ENCODE measurements at regions not wholly inside any gene's neighbourhood (a gene's known extent, or its start where the extent isn't known, plus 50 kb on each side); places are given as distances from the start of the nearest gene placed in this dataset.

- TF ChIP-seq CTCF (IDR thresholded peaks at IDR 0.05) = no peak
- intact Hi-C loops (cut with micrococcal nuclease) = loop anchor here (5.0 to 10.0 kb wide), 2 partner anchors 102 to 205 kb away; partner anchors contain the start of gene YEATS4
- POLR2A ChIA-PET = no interaction called here
- no peak for DNase-seq
- Mint-ChIP-seq H3K36me3 (ENCODE audit: low read depth) (no peaks in the 10 kb centered on the region), H3K27ac (no peak overlapping the region), H3K4me3 (no peak overlapping the region), H3K9me3 (no peaks in the 10 kb centered on the region), H3K27me3 (no peaks in the 10 kb centered on the region), H3K4me1 (ENCODE audit: low read depth) (peaks cover 20% of the 10 kb centered on the region)
- CTCF ChIA-PET = no interaction called here
- ATAC-seq = no peak
Measured at GRCh38 chr12:69150083-69150795, 89.1 kb upstream of the CPSF6 start.

DNA sequence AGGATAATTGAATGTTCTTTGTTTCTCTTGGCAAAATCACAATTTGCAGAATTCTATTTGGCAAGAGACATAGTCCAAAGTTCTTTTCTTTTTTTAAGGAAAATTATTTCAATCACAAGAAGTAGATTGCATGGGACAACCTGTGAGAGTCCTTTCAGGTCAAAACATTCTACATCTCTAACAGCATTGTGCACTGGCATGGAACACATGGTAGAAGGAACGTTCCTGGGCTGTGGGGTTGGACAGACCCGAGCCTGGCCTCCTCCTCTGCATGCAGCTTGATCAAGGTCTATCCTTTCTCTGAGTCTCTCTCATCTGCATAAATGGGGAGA lies 88.6 kb upstream of the CPSF6 start:
- no peak overlapping the region for H3K27ac Mint-ChIP-seq
- POLR2A ChIA-PET = no interaction called here
- ATAC-seq = no peak
- no peak for TF ChIP-seq CTCF (IDR thresholded peaks at IDR 0.05)
- H3K9me3 Mint-ChIP-seq = no peaks in the 10 kb centered on the region
- H3K27me3 Mint-ChIP-seq = no peaks in the 10 kb centered on the region
- peaks cover 24% of the 10 kb centered on the region for H3K4me1 Mint-ChIP-seq (ENCODE audit: low read depth)
- no peaks in the 10 kb centered on the region for H3K36me3 Mint-ChIP-seq (ENCODE audit: low read depth)
- no peak overlapping the region for H3K4me3 Mint-ChIP-seq
- no peak for DNase-seq
- CTCF ChIA-PET = no interaction called here
- intact Hi-C loops (cut with micrococcal nuclease) = loop anchor here (5.0 to 10.0 kb wide), 2 partner anchors 102 to 204 kb away; partner anchors contain the start of gene YEATS4

DNA sequence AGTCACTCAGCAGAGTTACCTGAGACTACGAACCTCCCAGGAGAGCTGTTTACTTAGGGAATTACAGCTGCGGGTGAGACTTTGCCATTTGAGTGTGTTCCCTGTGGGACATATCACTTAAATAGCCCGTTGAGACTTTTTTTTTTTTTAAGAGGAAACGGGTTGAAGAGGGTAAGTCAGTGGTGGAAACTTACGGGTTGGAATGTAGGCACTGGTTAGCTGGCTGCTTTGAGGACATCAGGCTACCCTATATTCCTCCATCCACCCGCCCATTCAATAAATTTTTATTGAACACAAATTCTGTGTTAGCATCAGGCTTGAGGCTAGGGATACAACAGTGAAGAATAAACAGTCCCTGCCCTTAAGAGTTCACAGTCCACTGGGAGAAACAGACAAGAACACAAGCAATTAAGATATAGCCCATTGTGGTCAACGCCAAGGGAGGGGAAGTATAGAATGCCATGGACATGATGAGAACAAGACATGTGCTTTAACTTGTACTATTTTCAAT lies 88.1 kb upstream of the CPSF6 start:
- DNase-seq (no peak), ATAC-seq (no peak)
- POLR2A ChIA-PET = no interaction called here
- Mint-ChIP-seq H3K27me3 (no peaks in the 10 kb centered on the region), H3K4me1 (ENCODE audit: low read depth) (peaks cover 29% of the 10 kb centered on the region), H3K4me3 (no peak overlapping the region), H3K36me3 (ENCODE audit: low read depth) (no peaks in the 10 kb centered on the region), H3K27ac (no peak overlapping the region), H3K9me3 (no peaks in the 10 kb centered on the region)
- TF ChIP-seq CTCF (IDR thresholded peaks at IDR 0.05) = no peak
- intact Hi-C loops (cut with micrococcal nuclease) = loop anchor here (5.0 to 10.0 kb wide), 2 partner anchors 101 to 203 kb away; partner anchors contain the start of gene YEATS4
- CTCF ChIA-PET = no interaction called here

- ChIA-PET POLR2A (no interaction called here), CTCF (interaction anchor here (0.6 to 6.2 kb wide), 33 partner anchors 8 to 411 kb away, joined by 3 to 60 read pairs (median 4); no protein-coding TSS in a partner anchor)
- peak; percentile 93 for TF ChIP-seq CTCF (IDR thresholded peaks at IDR 0.05)
- Mint-ChIP-seq H3K4me3 (no peak overlapping the region), H3K9me3 (no peaks in the 10 kb centered on the region), H3K4me1 (ENCODE audit: low read depth) (peaks cover 36% of the 10 kb centered on the region), H3K36me3 (ENCODE audit: low read depth) (no peaks in the 10 kb centered on the region), H3K27ac (no peak overlapping the region), H3K27me3 (peaks cover 1% of the 10 kb centered on the region)
- DNase-seq (peak; percentile 90), ATAC-seq (peak; percentile 58)
- intact Hi-C loops (cut with micrococcal nuclease) = loop anchor here (5.0 to 10.0 kb wide), 2 partner anchors 98 to 200 kb away; partner anchors contain the start of gene YEATS4
Measured at GRCh38 chr12:69154585-69155363, 84.6 kb upstream of the CPSF6 start.
